ENCODE measurements at regions not wholly inside any gene's neighbourhood (a gene's known extent, or its start where the extent isn't known, plus 50 kb on each side); places are given as distances from the start of the nearest gene placed in this dataset.

- Mint-ChIP-seq H3K4me1 (no peaks in the 10 kb centered on the region), H3K9me3 (peaks cover 0 to 3% (median 0%) of the 10 kb centered on the region in 8 donors), H3K27ac (no peak overlapping the region), H3K27me3 (no peaks in the 10 kb centered on the region), H3K36me3 (no peaks in the 10 kb centered on the region), H3K4me3 (no peak overlapping the region)
- Histone ChIP-seq H3K27me3 (ENCODE audit: insufficient read depth, low read length) (no peaks in the 10 kb centered on the region), H3K4me3 (ENCODE audit: low read length in 2 of 2) (no peak overlapping the region), H3K9me3 (ENCODE audit: control insufficient read depth in 1 of 2, low read length in 2 of 2) (no peaks in the 10 kb centered on the region), H3K27ac (ENCODE audit: low read depth, low read length) (no peak overlapping the region), H3K36me3 (ENCODE audit: insufficient read depth, low read length) (no peaks in the 10 kb centered on the region), H3K4me1 (ENCODE audit: insufficient read depth, low read length) (no peaks in the 10 kb centered on the region)
- no peak for DNase-seq
- intact Hi-C loops (cut with micrococcal nuclease) = no loop called here
- POLR2A ChIA-PET (ENCODE audit: partially characterized antibody) = no interaction called here
- CTCF ChIA-PET (ENCODE audit: partially characterized antibody) = no interaction called here
Measured at GRCh38 chr10:121059351-121059750, 208.2 kb downstream of the WDR11 start.

- Histone ChIP-seq H3K27ac (ENCODE audit: low read depth, low read length) (no peak overlapping the region), H3K4me3 (ENCODE audit: low read length in 2 of 2) (no peak overlapping the region), H3K9me3 (ENCODE audit: control insufficient read depth in 1 of 2, low read length in 2 of 2) (no peaks in the 10 kb centered on the region), H3K27me3 (ENCODE audit: insufficient read depth, low read length) (no peaks in the 10 kb centered on the region), H3K4me1 (ENCODE audit: insufficient read depth, low read length) (no peaks in the 10 kb centered on the region), H3K36me3 (ENCODE audit: insufficient read depth, low read length) (no peaks in the 10 kb centered on the region)
- intact Hi-C loops (cut with micrococcal nuclease) = no loop called here
- CTCF ChIA-PET (ENCODE audit: partially characterized antibody) = interaction anchor here (1.3 kb wide), 1 partner anchor 8 kb away, joined by 3 read pairs; no protein-coding TSS in a partner anchor
- H3K27ac Mint-ChIP-seq = peak overlapping the region in 1 of 7 donors; percentile 2
- no peak overlapping the region for H3K4me3 Mint-ChIP-seq
- H3K9me3 Mint-ChIP-seq = peaks cover 0 to 5% (median under 1%) of the 10 kb centered on the region in 8 donors
- POLR2A ChIA-PET (ENCODE audit: partially characterized antibody) = no interaction called here
- no peaks in the 10 kb centered on the region for H3K4me1 Mint-ChIP-seq
- no peaks in the 10 kb centered on the region for H3K27me3 Mint-ChIP-seq
- DNase-seq = no peak
- no peaks in the 10 kb centered on the region for H3K36me3 Mint-ChIP-seq
Measured at GRCh38 chr10:121062115-121062514, 211.0 kb downstream of the WDR11 start.

- no peaks in the 10 kb centered on the region for H3K4me1 Mint-ChIP-seq
- Histone ChIP-seq H3K4me3 (ENCODE audit: low read length in 2 of 2) (no peak overlapping the region), H3K9me3 (ENCODE audit: control insufficient read depth in 1 of 2, low read length in 2 of 2) (no peaks in the 10 kb centered on the region), H3K4me1 (ENCODE audit: insufficient read depth, low read length) (no peaks in the 10 kb centered on the region), H3K27ac (ENCODE audit: low read depth, low read length) (no peak overlapping the region), H3K27me3 (ENCODE audit: insufficient read depth, low read length) (no peaks in the 10 kb centered on the region), H3K36me3 (ENCODE audit: insufficient read depth, low read length) (no peaks in the 10 kb centered on the region)
- H3K4me3 Mint-ChIP-seq = no peak overlapping the region
- no peaks in the 10 kb centered on the region for H3K36me3 Mint-ChIP-seq
- no peak overlapping the region for H3K27ac Mint-ChIP-seq
- ChIA-PET CTCF (ENCODE audit: partially characterized antibody) (no interaction called here), POLR2A (ENCODE audit: partially characterized antibody) (no interaction called here)
- intact Hi-C loops (cut with micrococcal nuclease) = no loop called here
- no peaks in the 10 kb centered on the region for H3K27me3 Mint-ChIP-seq
- H3K9me3 Mint-ChIP-seq = peaks cover 0 to 13% (median 3%) of the 10 kb centered on the region in 8 donors
- no peak for DNase-seq
Measured at GRCh38 chr10:121063744-121064143, 212.6 kb downstream of the WDR11 start.

DNA sequence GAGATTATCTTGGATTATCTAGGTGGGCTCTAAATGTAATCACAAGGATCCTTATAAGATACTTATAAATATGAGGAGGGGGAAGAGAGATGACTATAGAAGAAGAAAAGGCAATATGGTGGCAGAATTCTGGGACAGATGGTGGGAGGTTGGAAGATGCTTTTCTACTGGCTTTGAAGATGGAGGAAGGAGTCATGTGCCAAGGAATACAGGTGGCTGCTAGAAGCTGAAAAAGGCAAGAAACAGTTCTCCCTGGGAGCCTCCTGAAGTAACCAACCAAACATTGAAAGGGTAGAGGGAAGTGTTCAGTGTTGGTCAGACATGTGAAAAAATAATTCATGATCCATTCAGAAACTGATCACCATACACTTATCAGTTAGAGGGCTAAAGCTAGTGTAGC lies 213.3 kb downstream of the WDR11 start:
- H3K36me3 Mint-ChIP-seq = no peaks in the 10 kb centered on the region
- POLR2A ChIA-PET (ENCODE audit: partially characterized antibody) = no interaction called here
- CTCF ChIA-PET (ENCODE audit: partially characterized antibody) = no interaction called here
- Histone ChIP-seq H3K4me1 (ENCODE audit: insufficient read depth, low read length) (no peaks in the 10 kb centered on the region), H3K27ac (ENCODE audit: low read depth, low read length) (no peak overlapping the region), H3K36me3 (ENCODE audit: insufficient read depth, low read length) (no peaks in the 10 kb centered on the region), H3K4me3 (ENCODE audit: low read length in 2 of 2) (no peak overlapping the region), H3K9me3 (ENCODE audit: control insufficient read depth in 1 of 2, low read length in 2 of 2) (no peaks in the 10 kb centered on the region), H3K27me3 (ENCODE audit: insufficient read depth, low read length) (no peaks in the 10 kb centered on the region)
- no peak for DNase-seq
- no peaks in the 10 kb centered on the region for H3K27me3 Mint-ChIP-seq
- intact Hi-C loops (cut with micrococcal nuclease) = no loop called here
- no peak overlapping the region for H3K27ac Mint-ChIP-seq
- H3K4me1 Mint-ChIP-seq = no peaks in the 10 kb centered on the region
- H3K4me3 Mint-ChIP-seq = no peak overlapping the region
- peaks cover 0 to 13% (median 3%) of the 10 kb centered on the region in 8 donors for H3K9me3 Mint-ChIP-seq

- Mint-ChIP-seq H3K4me3 (no peak overlapping the region), H3K4me1 (no peaks in the 10 kb centered on the region), H3K9me3 (peaks cover 0 to 13% (median 4%) of the 10 kb centered on the region in 8 donors), H3K36me3 (no peaks in the 10 kb centered on the region), H3K27ac (no peak overlapping the region), H3K27me3 (no peaks in the 10 kb centered on the region)
- Histone ChIP-seq H3K27me3 (ENCODE audit: insufficient read depth, low read length) (no peaks in the 10 kb centered on the region), H3K36me3 (ENCODE audit: insufficient read depth, low read length) (no peaks in the 10 kb centered on the region), H3K4me3 (ENCODE audit: low read length in 2 of 2) (no peak overlapping the region), H3K27ac (ENCODE audit: low read depth, low read length) (no peak overlapping the region), H3K9me3 (ENCODE audit: control insufficient read depth in 1 of 2, low read length in 2 of 2) (no peaks in the 10 kb centered on the region), H3K4me1 (ENCODE audit: insufficient read depth, low read length) (no peaks in the 10 kb centered on the region)
- no peak for DNase-seq
- intact Hi-C loops (cut with micrococcal nuclease) = no loop called here
- POLR2A ChIA-PET (ENCODE audit: partially characterized antibody) = no interaction called here
- CTCF ChIA-PET (ENCODE audit: partially characterized antibody) = no interaction called here
Measured at GRCh38 chr10:121065330-121065729, 214.2 kb downstream of the WDR11 start.

GRCh38 chr10:121069061-121069850 lies 218.1 kb downstream of the WDR11 start:
- no peak overlapping the region for H3K27ac ChIP-seq (ENCODE audit: low read depth, low read length)
- no peaks in the 10 kb centered on the region for H3K4me1 ChIP-seq (ENCODE audit: insufficient read depth, low read length)
- Mint-ChIP-seq H3K4me3 (no peak overlapping the region), H3K4me1 (no peaks in the 10 kb centered on the region), H3K27ac (no peak overlapping the region), H3K9me3 (peaks cover 0 to 13% (median 4%) of the 10 kb centered on the region in 8 donors), H3K27me3 (no peaks in the 10 kb centered on the region), H3K36me3 (no peaks in the 10 kb centered on the region)
- H3K4me3 ChIP-seq (ENCODE audit: low read length in 2 of 2) = no peak overlapping the region
- intact Hi-C loops (cut with micrococcal nuclease) = no loop called here
- ChIA-PET CTCF (ENCODE audit: partially characterized antibody) (no interaction called here), POLR2A (ENCODE audit: partially characterized antibody) (no interaction called here)
- no peaks in the 10 kb centered on the region for H3K36me3 ChIP-seq (ENCODE audit: insufficient read depth, low read length)
- H3K9me3 ChIP-seq (ENCODE audit: control insufficient read depth in 1 of 2, low read length in 2 of 2) = no peaks in the 10 kb centered on the region
- no peak for DNase-seq
- H3K27me3 ChIP-seq (ENCODE audit: insufficient read depth, low read length) = no peaks in the 10 kb centered on the region

DNA sequence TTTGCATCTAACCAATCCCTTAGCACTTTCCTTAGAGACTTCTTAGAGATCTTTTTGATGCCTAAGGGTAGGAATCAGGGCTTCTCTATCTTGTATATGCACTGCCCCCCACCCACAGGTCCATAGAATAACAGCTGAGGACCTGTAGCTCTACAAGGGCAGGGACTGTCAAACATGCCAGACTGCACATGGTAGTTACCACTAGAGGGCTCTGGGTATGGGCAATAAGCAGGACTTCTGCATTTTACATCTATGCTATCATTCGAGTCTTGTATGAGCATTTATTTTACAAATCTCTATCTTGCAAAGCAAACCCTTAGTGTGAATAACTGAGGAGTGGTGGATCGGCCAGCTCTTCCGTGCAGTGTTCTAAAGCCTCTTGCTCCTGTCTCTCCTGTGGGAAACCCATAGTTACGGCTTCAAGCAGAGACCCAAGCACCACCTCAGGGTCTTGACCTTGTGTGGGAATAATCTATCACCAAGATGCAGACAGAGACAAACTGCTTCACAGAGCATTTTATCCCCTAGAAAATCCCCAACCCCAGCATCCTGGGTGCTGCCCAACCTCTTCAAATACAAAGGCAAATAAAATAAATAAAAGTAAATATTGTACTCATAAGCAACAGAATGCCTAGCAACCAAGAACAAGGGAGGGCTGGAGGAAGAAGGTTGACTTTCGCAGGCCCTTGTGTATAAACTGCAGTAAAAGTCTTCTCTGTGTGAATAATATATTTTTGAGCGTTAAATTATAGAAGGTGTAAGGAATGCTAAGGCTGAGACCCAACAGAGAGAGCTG lies 219.3 kb downstream of the WDR11 start:
- no peak for DNase-seq
- Mint-ChIP-seq H3K27ac (no peak overlapping the region), H3K4me1 (no peaks in the 10 kb centered on the region), H3K9me3 (peaks cover 0 to 13% (median 3%) of the 10 kb centered on the region in 8 donors), H3K4me3 (no peak overlapping the region), H3K36me3 (no peaks in the 10 kb centered on the region), H3K27me3 (no peaks in the 10 kb centered on the region)
- Histone ChIP-seq H3K9me3 (ENCODE audit: control insufficient read depth in 1 of 2, low read length in 2 of 2) (no peaks in the 10 kb centered on the region), H3K27me3 (ENCODE audit: insufficient read depth, low read length) (no peaks in the 10 kb centered on the region), H3K27ac (ENCODE audit: low read depth, low read length) (no peak overlapping the region), H3K36me3 (ENCODE audit: insufficient read depth, low read length) (no peaks in the 10 kb centered on the region), H3K4me1 (ENCODE audit: insufficient read depth, low read length) (no peaks in the 10 kb centered on the region), H3K4me3 (ENCODE audit: low read length in 2 of 2) (no peak overlapping the region)
- ChIA-PET POLR2A (ENCODE audit: partially characterized antibody) (no interaction called here), CTCF (ENCODE audit: partially characterized antibody) (interaction anchor here (0.9 kb wide), 1 partner anchor 9 kb away, joined by 3 read pairs; no protein-coding TSS in a partner anchor)
- intact Hi-C loops (cut with micrococcal nuclease) = no loop called here

Measured in CD4-positive, alpha-beta memory T cell (primary cell).